ENCODE measurements at regions not wholly inside any gene's neighbourhood (a gene's known extent, or its start where the extent isn't known, plus 50 kb on each side); places are given as distances from the start of the nearest gene placed in this dataset.

- TF ChIP-seq EZH2phosphoT487 (conservative IDR thresholded peaks at IDR 0.05; ENCODE audit: low read length) = no peak
- TF ChIP-seq CTCF (IDR thresholded peaks at IDR 0.05; ENCODE audit: insufficient read depth, low read length, poor library complexity, severe bottlenecking) = no peak
Observed at GRCh38 chr21:27083144-27083543, 116.3 kb upstream of the ADAMTS5 start.
